GM23338 (cell line): ENCODE measurements at regions not wholly inside any gene's neighbourhood (a gene's known extent, or its start where the extent isn't known, plus 50 kb on each side); places are given as distances from the start of the nearest gene placed in this dataset.

ENCODE experiments used
- ATAC-seq: fragments of 200-7000 bp; cut with Tn5 transposase; 3 replicates; pipeline ENCODE4 v1.9.1; 2020
- DNase-seq: peaks from one replicate; pipeline ENCODE4 v3.0.0-alpha.2; 2015; ENCODE audit warnings: low spot score
- H2AFZ ChIP-seq: fragments of 200-600 bp; sonication (generic); 2 replicates; pipeline ENCODE4 v1.8.0; 2016; ENCODE audit warnings: antibody characterized with exemption, mild to moderate bottlenecking, moderate library complexity
- H3F3A ChIP-seq: fragments of 200-600 bp; sonication (generic); replicated peaks from 2 replicates; pipeline ENCODE4 v1.8.0; 2017; ENCODE audit warnings: antibody characterized with exemption, mixed run types, low read depth
- H3K27ac ChIP-seq: fragments of 200-600 bp; sonication (generic); 2 replicates; pipeline ENCODE4 v1.6.1; 2016; ENCODE audit warnings: low read depth
- H3K27me3 ChIP-seq: fragments of 200-600 bp; sonication (generic); 2 replicates; pipeline ENCODE4 v1.8.0; 2016; ENCODE audit warnings: mild to moderate bottlenecking, mixed run types, moderate library complexity; ENCODE audit not compliant: insufficient read depth
- H3K36me3 ChIP-seq: fragments of 200-600 bp; sonication (generic); 2 replicates; pipeline ENCODE4 v1.8.0; 2016; ENCODE audit warnings: mild to moderate bottlenecking; ENCODE audit not compliant: insufficient read depth
- H3K4me1 ChIP-seq: fragments of 200-600 bp; sonication (generic); 2 replicates; pipeline ENCODE4 v1.8.0; 2016; ENCODE audit warnings: mild to moderate bottlenecking, moderate library complexity; ENCODE audit not compliant: insufficient read depth
- H3K4me2 ChIP-seq: fragments of 200-600 bp; sonication (generic); 2 replicates; pipeline ENCODE4 v1.7.1; 2017; ENCODE audit warnings: mixed run types
- H3K4me3 ChIP-seq: fragments of 200-600 bp; sonication (generic); 2 replicates; pipeline ENCODE4 v1.6.1; 2016; ENCODE audit warnings: mixed run types
- H3K79me2 ChIP-seq: fragments of 200-600 bp; sonication (generic); replicated peaks from 2 replicates; pipeline ENCODE4 v1.8.0; 2017; ENCODE audit warnings: mild to moderate bottlenecking; ENCODE audit not compliant: insufficient read depth
- H3K9me2 ChIP-seq: fragments of 200-600 bp; sonication (generic); 2 replicates; pipeline ENCODE4 v1.8.0; 2017; ENCODE audit not compliant: insufficient read depth
- H4K20me1 ChIP-seq: fragments of 200-600 bp; sonication (generic); replicated peaks from 2 replicates; pipeline ENCODE4 v1.8.0; 2017; ENCODE audit warnings: mild to moderate bottlenecking; ENCODE audit not compliant: insufficient read depth
- H3K27ac Mint-ChIP-seq: 2 replicates; pipeline ENCODE4 v1.8.0; 2020; ENCODE audit warnings: inconsistent platforms, mild to moderate bottlenecking, moderate library complexity, mixed read lengths
- H3K27me3 Mint-ChIP-seq: 3 replicates; pipeline ENCODE4 v1.8.0; 2022; ENCODE audit warnings: low read depth, mild to moderate bottlenecking, moderate library complexity, mixed read lengths, inconsistent platforms; ENCODE audit not compliant: insufficient read depth, poor library complexity
- H3K36me3 Mint-ChIP-seq: 3 replicates; pipeline ENCODE4 v1.8.0; 2021; ENCODE audit warnings: low read depth, mild to moderate bottlenecking, inconsistent platforms, moderate library complexity, mixed read lengths
- H3K4me1 Mint-ChIP-seq: 3 replicates; pipeline ENCODE4 v1.8.0; 2020; ENCODE audit warnings: mild to moderate bottlenecking, inconsistent platforms, mixed read lengths
- H3K4me3 Mint-ChIP-seq: 3 replicates; pipeline ENCODE4 v1.8.0; 2021; ENCODE audit warnings: moderate library complexity, mild to moderate bottlenecking, inconsistent platforms, mixed read lengths
- H3K9me3 Mint-ChIP-seq: 3 replicates; pipeline ENCODE4 v1.8.0; 2020; ENCODE audit warnings: moderate library complexity, mild to moderate bottlenecking, inconsistent platforms, mixed read lengths
- CREB1 ChIP-seq: fragments of 250-450 bp; sonication (Bioruptor Pico); IDR thresholded peaks from 2 replicates; pipeline ENCODE4 v1.5.0; 2020; ENCODE audit warnings: low read depth, mild to moderate bottlenecking, moderate library complexity
- EZH2phosphoT487 ChIP-seq: fragments of 200-600 bp; sonication (generic); IDR thresholded peaks from one replicate; pipeline ENCODE4 v1.8.1; 2018; ENCODE audit warnings: antibody characterized with exemption; ENCODE audit not compliant: unreplicated experiment
- JUNB ChIP-seq: IDR thresholded peaks from one replicate; pipeline ENCODE4 v1.6.1; 2016; ENCODE audit warnings: antibody characterized with exemption; ENCODE audit not compliant: unreplicated experiment
- STAT1 ChIP-seq: IDR thresholded peaks from one replicate; pipeline ENCODE4 v1.6.1; 2016; ENCODE audit warnings: antibody characterized with exemption; ENCODE audit not compliant: unreplicated experiment
- ZNF114 ChIP-seq: fragments of 250-450 bp; sonication (Bioruptor Pico); IDR thresholded peaks from 2 replicates; pipeline ENCODE4 v1.5.0; 2020; ENCODE audit warnings: mild to moderate bottlenecking, moderate library complexity
- ZNF331 ChIP-seq: fragments of 250-450 bp; sonication (Bioruptor Pico); IDR thresholded peaks from 2 replicates; pipeline ENCODE4 v1.5.0; 2020; ENCODE audit warnings: low read depth, mild to moderate bottlenecking, moderate library complexity
- TF ChIP-seq, protein P1 (sequence below): IDR thresholded peaks from 2 replicates; pipeline ENCODE4 v1.6.1; 2016; ENCODE audit warnings: antibody characterized with exemption
- TF ChIP-seq, protein P2 (sequence below): fragments of 250-450 bp; sonication (Bioruptor Pico); IDR thresholded peaks from 2 replicates; pipeline ENCODE4 v1.5.0; 2020; ENCODE audit warnings: mild to moderate bottlenecking, moderate library complexity
- TF ChIP-seq, protein P3 (sequence below): IDR thresholded peaks from one replicate; pipeline ENCODE4 v1.6.1; 2018; ENCODE audit warnings: antibody characterized with exemption; ENCODE audit not compliant: unreplicated experiment

DNA sequence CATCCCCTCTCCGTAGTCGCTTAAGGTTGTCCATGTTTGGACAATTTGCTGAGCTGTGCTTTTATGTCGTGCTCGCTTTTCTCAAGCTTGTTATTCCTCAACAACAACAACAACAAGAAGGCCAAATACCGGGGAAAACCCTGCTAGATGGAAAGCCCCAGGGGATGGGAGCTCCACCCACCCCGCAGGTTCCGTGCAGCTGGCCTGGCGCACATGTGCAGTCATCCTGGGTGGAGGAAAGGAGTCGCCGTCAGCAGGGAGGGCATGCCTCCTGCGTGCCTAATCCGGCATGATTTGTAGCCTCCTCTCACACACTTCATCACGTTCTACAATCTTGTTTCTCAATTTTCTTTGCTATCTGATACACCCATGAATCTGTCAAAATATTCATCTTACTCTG lies 87.4 kb upstream of the SALL3 start:
- Histone ChIP-seq H3K4me3 (no peak overlapping the region), H3K36me3 (peaks cover 9% of the 10 kb centered on the region; the same call in 1 of the 2 replicates), H3K27me3 (no peaks in the 10 kb centered on the region), H3K79me2 (no peaks in the 10 kb centered on the region), H4K20me1 (no peaks in the 10 kb centered on the region), H3K4me2 (no peak overlapping the region), H3K9me2 (no peaks in the 10 kb centered on the region), H3K27ac (no peak overlapping the region), H3K4me1 (no peaks in the 10 kb centered on the region), H2AFZ (no peak overlapping the region), H3F3A (no peaks in the 10 kb centered on the region)
- DNase-seq (no peak), ATAC-seq (no peak)
- H3K9me3 Mint-ChIP-seq = peaks cover 97% of the 10 kb centered on the region
- peaks cover 32% of the 10 kb centered on the region for H3K36me3 Mint-ChIP-seq
- no peak overlapping the region for H3K27ac Mint-ChIP-seq
- TF ChIP-seq, protein P1, sequence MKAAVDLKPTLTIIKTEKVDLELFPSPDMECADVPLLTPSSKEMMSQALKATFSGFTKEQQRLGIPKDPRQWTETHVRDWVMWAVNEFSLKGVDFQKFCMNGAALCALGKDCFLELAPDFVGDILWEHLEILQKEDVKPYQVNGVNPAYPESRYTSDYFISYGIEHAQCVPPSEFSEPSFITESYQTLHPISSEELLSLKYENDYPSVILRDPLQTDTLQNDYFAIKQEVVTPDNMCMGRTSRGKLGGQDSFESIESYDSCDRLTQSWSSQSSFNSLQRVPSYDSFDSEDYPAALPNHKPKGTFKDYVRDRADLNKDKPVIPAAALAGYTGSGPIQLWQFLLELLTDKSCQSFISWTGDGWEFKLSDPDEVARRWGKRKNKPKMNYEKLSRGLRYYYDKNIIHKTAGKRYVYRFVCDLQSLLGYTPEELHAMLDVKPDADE = no peak
- TF ChIP-seq CREB1 (CRISPR knock-in tag) (no peak), ZNF114 (CRISPR knock-in tag) (no peak), EZH2phosphoT487 (no peak), ZNF331 (no peak), STAT1 (no peak), JUNB (no peak)
- TF ChIP-seq, protein P2, sequence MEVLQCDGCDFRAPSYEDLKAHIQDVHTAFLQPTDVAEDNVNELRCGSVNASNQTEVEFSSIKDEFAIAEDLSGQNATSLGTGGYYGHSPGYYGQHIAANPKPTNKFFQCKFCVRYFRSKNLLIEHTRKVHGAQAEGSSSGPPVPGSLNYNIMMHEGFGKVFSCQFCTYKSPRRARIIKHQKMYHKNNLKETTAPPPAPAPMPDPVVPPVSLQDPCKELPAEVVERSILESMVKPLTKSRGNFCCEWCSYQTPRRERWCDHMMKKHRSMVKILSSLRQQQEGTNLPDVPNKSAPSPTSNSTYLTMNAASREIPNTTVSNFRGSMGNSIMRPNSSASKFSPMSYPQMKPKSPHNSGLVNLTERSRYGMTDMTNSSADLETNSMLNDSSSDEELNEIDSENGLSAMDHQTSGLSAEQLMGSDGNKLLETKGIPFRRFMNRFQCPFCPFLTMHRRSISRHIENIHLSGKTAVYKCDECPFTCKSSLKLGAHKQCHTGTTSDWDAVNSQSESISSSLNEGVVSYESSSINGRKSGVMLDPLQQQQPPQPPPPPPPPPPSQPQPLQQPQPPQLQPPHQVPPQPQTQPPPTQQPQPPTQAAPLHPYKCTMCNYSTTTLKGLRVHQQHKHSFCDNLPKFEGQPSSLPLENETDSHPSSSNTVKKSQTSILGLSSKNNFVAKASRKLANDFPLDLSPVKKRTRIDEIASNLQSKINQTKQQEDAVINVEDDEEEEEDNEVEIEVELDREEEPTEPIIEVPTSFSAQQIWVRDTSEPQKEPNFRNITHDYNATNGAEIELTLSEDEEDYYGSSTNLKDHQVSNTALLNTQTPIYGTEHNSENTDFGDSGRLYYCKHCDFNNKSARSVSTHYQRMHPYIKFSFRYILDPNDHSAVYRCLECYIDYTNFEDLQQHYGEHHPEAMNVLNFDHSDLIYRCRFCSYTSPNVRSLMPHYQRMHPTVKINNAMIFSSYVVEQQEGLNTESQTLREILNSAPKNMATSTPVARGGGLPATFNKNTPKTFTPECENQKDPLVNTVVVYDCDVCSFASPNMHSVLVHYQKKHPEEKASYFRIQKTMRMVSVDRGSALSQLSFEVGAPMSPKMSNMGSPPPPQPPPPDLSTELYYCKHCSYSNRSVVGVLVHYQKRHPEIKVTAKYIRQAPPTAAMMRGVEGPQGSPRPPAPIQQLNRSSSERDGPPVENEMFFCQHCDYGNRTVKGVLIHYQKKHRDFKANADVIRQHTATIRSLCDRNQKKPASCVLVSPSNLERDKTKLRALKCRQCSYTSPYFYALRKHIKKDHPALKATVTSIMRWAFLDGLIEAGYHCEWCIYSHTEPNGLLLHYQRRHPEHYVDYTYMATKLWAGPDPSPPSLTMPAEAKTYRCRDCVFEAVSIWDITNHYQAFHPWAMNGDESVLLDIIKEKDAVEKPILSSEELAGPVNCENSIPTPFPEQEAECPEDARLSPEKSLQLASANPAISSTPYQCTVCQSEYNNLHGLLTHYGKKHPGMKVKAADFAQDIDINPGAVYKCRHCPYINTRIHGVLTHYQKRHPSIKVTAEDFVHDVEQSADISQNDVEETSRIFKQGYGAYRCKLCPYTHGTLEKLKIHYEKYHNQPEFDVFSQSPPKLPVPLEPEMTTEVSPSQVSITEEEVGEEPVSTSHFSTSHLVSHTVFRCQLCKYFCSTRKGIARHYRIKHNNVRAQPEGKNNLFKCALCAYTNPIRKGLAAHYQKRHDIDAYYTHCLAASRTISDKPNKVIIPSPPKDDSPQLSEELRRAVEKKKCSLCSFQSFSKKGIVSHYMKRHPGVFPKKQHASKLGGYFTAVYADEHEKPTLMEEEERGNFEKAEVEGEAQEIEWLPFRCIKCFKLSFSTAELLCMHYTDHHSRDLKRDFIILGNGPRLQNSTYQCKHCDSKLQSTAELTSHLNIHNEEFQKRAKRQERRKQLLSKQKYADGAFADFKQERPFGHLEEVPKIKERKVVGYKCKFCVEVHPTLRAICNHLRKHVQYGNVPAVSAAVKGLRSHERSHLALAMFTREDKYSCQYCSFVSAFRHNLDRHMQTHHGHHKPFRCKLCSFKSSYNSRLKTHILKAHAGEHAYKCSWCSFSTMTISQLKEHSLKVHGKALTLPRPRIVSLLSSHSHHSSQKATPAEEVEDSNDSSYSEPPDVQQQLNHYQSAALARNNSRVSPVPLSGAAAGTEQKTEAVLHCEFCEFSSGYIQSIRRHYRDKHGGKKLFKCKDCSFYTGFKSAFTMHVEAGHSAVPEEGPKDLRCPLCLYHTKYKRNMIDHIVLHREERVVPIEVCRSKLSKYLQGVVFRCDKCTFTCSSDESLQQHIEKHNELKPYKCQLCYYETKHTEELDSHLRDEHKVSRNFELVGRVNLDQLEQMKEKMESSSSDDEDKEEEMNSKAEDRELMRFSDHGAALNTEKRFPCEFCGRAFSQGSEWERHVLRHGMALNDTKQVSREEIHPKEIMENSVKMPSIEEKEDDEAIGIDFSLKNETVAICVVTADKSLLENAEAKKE (CRISPR knock-in tag) = no peak
- TF ChIP-seq, protein P3, sequence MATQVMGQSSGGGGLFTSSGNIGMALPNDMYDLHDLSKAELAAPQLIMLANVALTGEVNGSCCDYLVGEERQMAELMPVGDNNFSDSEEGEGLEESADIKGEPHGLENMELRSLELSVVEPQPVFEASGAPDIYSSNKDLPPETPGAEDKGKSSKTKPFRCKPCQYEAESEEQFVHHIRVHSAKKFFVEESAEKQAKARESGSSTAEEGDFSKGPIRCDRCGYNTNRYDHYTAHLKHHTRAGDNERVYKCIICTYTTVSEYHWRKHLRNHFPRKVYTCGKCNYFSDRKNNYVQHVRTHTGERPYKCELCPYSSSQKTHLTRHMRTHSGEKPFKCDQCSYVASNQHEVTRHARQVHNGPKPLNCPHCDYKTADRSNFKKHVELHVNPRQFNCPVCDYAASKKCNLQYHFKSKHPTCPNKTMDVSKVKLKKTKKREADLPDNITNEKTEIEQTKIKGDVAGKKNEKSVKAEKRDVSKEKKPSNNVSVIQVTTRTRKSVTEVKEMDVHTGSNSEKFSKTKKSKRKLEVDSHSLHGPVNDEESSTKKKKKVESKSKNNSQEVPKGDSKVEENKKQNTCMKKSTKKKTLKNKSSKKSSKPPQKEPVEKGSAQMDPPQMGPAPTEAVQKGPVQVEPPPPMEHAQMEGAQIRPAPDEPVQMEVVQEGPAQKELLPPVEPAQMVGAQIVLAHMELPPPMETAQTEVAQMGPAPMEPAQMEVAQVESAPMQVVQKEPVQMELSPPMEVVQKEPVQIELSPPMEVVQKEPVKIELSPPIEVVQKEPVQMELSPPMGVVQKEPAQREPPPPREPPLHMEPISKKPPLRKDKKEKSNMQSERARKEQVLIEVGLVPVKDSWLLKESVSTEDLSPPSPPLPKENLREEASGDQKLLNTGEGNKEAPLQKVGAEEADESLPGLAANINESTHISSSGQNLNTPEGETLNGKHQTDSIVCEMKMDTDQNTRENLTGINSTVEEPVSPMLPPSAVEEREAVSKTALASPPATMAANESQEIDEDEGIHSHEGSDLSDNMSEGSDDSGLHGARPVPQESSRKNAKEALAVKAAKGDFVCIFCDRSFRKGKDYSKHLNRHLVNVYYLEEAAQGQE = no peak
- no peak overlapping the region for H3K4me3 Mint-ChIP-seq
- H3K4me1 Mint-ChIP-seq = no peaks in the 10 kb centered on the region
- H3K27me3 Mint-ChIP-seq = peaks cover 3% of the 10 kb centered on the region
